HepG2 (cell line): ENCODE measurements at regions not wholly inside any gene's neighbourhood (a gene's known extent, or its start where the extent isn't known, plus 50 kb on each side); places are given as distances from the start of the nearest gene placed in this dataset.

Source experiments
- ATAC-seq: fragments of 200-7000 bp; cut with Tn5 transposase; 3 replicates; pipeline ENCODE4 v1.9.1; 2020; ENCODE audit warnings: mild to moderate bottlenecking, moderate library complexity
- BruUV-seq: library from RNA; stranded (reverse); fragments of 400-500 nt; replicated peaks from 2 replicates; lab custom pipeline; 2021; lab: Mats Ljungman, UMichigan
- CTCF ChIA-PET: fragments of 300-600 bp; formaldehyde crosslinking; extraction: SDS; loops from one replicate; lab custom pipeline; 2021; ENCODE audit warnings: low total read pairs, inconsistent platforms, low intra/inter-chr PET ratio; lab: Yijun Ruan, JAX
- POLR2A ChIA-PET: fragments of 350-600 bp; sonication (Branson Sonifier 250); formaldehyde crosslinking; loops from one replicate; lab custom pipeline; 2020; ENCODE audit warnings: antibody characterized with exemption, inconsistent platforms; lab: Yijun Ruan, JAX
- DNase-seq: peaks from one replicate; pipeline ENCODE4 v3.0.0-alpha.2; 2015; ENCODE audit warnings: low spot score
- FAIRE-seq: peaks from 3 replicates; lab custom pipeline; 2011; peaks lifted over from hg19 to GRCh38; lab: Jason Lieb, UNC
- H2AFZ ChIP-seq: one replicate; pipeline ENCODE4 v1.6.1; 2011; ENCODE audit warnings: low read length, inconsistent platforms
- H3K27ac ChIP-seq: fragments of 300-600 bp; 3 replicates; pipeline ENCODE4 v1.8.0; 2011; ENCODE audit warnings: mixed run types, mild to moderate bottlenecking, mixed read lengths, low read length, inconsistent platforms; ENCODE audit not compliant: insufficient read depth; ENCODE audit errors: extremely low read length
- H3K27me3 ChIP-seq, 2 experiments: fragments of 200-600 bp in 1 of 2; 2 replicates in 1 of 2; 3 replicates in 1 of 2; pipeline versions ENCODE4 v1.6.0 to v1.8.0; 2011; ENCODE audit warnings: low read length in 2 of 2, mild to moderate bottlenecking in 2 of 2, moderate library complexity in 2 of 2, inconsistent platforms in 1 of 2; ENCODE audit not compliant: insufficient read depth in 2 of 2, control insufficient read depth in 1 of 2
- H3K36me3 ChIP-seq, 2 experiments: fragments of 200-600 bp in 1 of 2; replicated peaks in 1 of 2; 2 replicates in 1 of 2; 3 replicates in 1 of 2; pipeline versions ENCODE4 v1.5.1 to v1.8.0; 2011; ENCODE audit warnings: low read length in 2 of 2, inconsistent platforms in 1 of 2; ENCODE audit not compliant: insufficient read depth in 2 of 2, control insufficient read depth in 1 of 2
- H3K4me1 ChIP-seq: 2 replicates; pipeline ENCODE4 v1.5.1; 2012; ENCODE audit warnings: low read length, inconsistent platforms; ENCODE audit not compliant: insufficient read depth
- H3K4me2 ChIP-seq: 2 replicates; pipeline ENCODE4 v1.6.0; 2011; ENCODE audit warnings: low read depth, low read length, inconsistent platforms
- H3K4me3 ChIP-seq, 3 experiments: fragments of 200-600 bp in 1 of 3; sonication (generic), shearing (Covaris generic) in 1 of 3; replicated peaks in 1 of 3; 2 replicates each; pipeline ENCODE4 v1.5.1; 2011 to 2016; ENCODE audit warnings: low read length in 3 of 3, inconsistent platforms in 2 of 3, low read depth in 2 of 3, mild to moderate bottlenecking in 2 of 3, control low read depth in 1 of 3, mixed read lengths in 1 of 3; ENCODE audit not compliant: insufficient read depth in 1 of 3
- H3K79me2 ChIP-seq: one replicate; pipeline ENCODE4 v1.6.1; 2011; ENCODE audit warnings: low read length, inconsistent platforms; ENCODE audit not compliant: insufficient read depth
- H3K9ac ChIP-seq: 2 replicates; pipeline ENCODE4 v1.6.0; 2011; ENCODE audit warnings: mild to moderate bottlenecking, low read depth, low read length, inconsistent platforms; ENCODE audit not compliant: insufficient read depth
- H3K9me3 ChIP-seq: 2 replicates; pipeline ENCODE4 v1.5.1; 2012; ENCODE audit warnings: mild to moderate bottlenecking, low read length
- H4K20me1 ChIP-seq: 2 replicates; pipeline ENCODE4 v1.6.0; 2011; ENCODE audit warnings: inconsistent platforms, mild to moderate bottlenecking, low read length, moderate library complexity; ENCODE audit not compliant: insufficient read depth
- ARID2 ChIP-seq: sonication (generic); formaldehyde crosslinking; IDR thresholded peaks from 2 replicates; pipeline ENCODE4 v1.8.1; 2022; ENCODE audit warnings: mild to moderate bottlenecking, missing genetic modification reagents, borderline replicate concordance
- ARID3A ChIP-seq: IDR thresholded peaks from 2 replicates; pipeline ENCODE4 v1.6.1; 2012; ENCODE audit warnings: low read depth, low read length, improper control_type of control experiment
- BCL3 ChIP-seq: sonication (generic); formaldehyde crosslinking; IDR thresholded peaks from 2 replicates; pipeline ENCODE4 v1.5.1; 2020; ENCODE audit warnings: mild to moderate bottlenecking, missing genetic modification reagents, moderate library complexity
- CBX2 ChIP-seq, 2 experiments: fragments of 200-600 bp in 1 of 2; sonication (generic); formaldehyde crosslinking in 1 of 2; IDR thresholded peaks; 2 replicates each; pipeline versions ENCODE4 v1.7.0 to v1.8.1; 2018 to 2022; ENCODE audit warnings: low read depth in 2 of 2, low read length in 1 of 2, mild to moderate bottlenecking in 1 of 2, missing genetic modification reagents in 1 of 2
- GMEB1 ChIP-seq: sonication (generic); formaldehyde crosslinking; IDR thresholded peaks from 2 replicates; pipeline ENCODE4 v1.5.1; 2020; ENCODE audit warnings: missing genetic modification reagents, mild to moderate bottlenecking, borderline replicate concordance
- HOXA5 ChIP-seq: sonication (generic); formaldehyde crosslinking; IDR thresholded peaks from 2 replicates; pipeline ENCODE4 v1.4.0; 2020; ENCODE audit warnings: missing genetic modification reagents
- PRPF4 ChIP-seq: fragments of 200-400 bp; formaldehyde crosslinking; IDR thresholded peaks from 2 replicates; pipeline ENCODE4 v1.6.1; 2016; ENCODE audit warnings: low read length, low read depth; ENCODE audit not compliant: poor library complexity, severe bottlenecking
- SOX5 ChIP-seq: IDR thresholded peaks from 2 replicates; pipeline ENCODE4 v1.6.1; 2016; ENCODE audit warnings: borderline replicate concordance
- TOE1 ChIP-seq: sonication (generic); formaldehyde crosslinking; IDR thresholded peaks from 2 replicates; pipeline ENCODE4 v1.4.0; 2020; ENCODE audit warnings: mild to moderate bottlenecking, missing genetic modification reagents
- ZNF549 ChIP-seq: sonication (generic); formaldehyde crosslinking; IDR thresholded peaks from 2 replicates; pipeline ENCODE4 v1.5.0; 2020; ENCODE audit warnings: missing genetic modification reagents
- ZNF562 ChIP-seq: sonication (generic); formaldehyde crosslinking; IDR thresholded peaks from 2 replicates; pipeline ENCODE4 v1.8.0; 2022; ENCODE audit warnings: missing genetic modification reagents, borderline replicate concordance
- WGBS: methylation state at CpG from one replicate; pipeline ENCODE4 v1.1.6; 2017; ENCODE audit warnings: low lambda C conversion rate; 5-methylcytosine and 5-hydroxymethylcytosine counted together
- in situ Hi-C: cut with HindIII; loops from 2 replicates; pipeline ENCODE4 v1.10.0; 2017; ENCODE audit warnings: low pct_unique_long_range_greater_than_20kb; ENCODE audit not compliant: extremely low pct_ligation_motif_present
- intact Hi-C: fragments of 100-400 bp; cut with micrococcal nuclease; formaldehyde crosslinking; loops from one replicate; pipeline ENCODE4 v1.10.0; 2022; ENCODE audit not compliant: unreplicated experiment

GRCh38 chr1:10861822-10862221, 65.4 kb upstream of the CASZ1 start:
- H3K4me2 ChIP-seq: no peak overlapping the region

More at GRCh38 chr1:10861822-10862221, 65.4 kb upstream of the CASZ1 start:
- no peak overlapping the region for H3K4me3 ChIP-seq
- intact Hi-C loops (loop anchor here (10.0 kb wide), 1 partner anchor 103 kb away; no protein-coding TSS in a partner anchor), in situ Hi-C loops (loop anchor here (10.0 kb wide), 1 partner anchor 167 kb away; no protein-coding TSS in a partner anchor)
- FAIRE-seq (no peak), DNase-seq (no peak), ATAC-seq (peak; percentile 14; the same call in 1 of the 3 replicates)
- POLR2A ChIA-PET: no interaction called here
- no peaks in the 10 kb centered on the region for H4K20me1 ChIP-seq
- peaks cover 9 to 73% of the 10 kb centered on the region in 2 experiments for H3K27me3 ChIP-seq
- TF ChIP-seq BCL3 (no peak), HOXA5 (no peak), ARID2 (CRISPR knock-in tag) (no peak), ZNF549 (CRISPR knock-in tag) (no peak), ZNF562 (no peak), SOX5 (CRISPR knock-in tag) (no peak), GMEB1 (no peak), CBX2 (IDR thresholded peaks at IDR 0.05; ENCODE audit: low read depth, low read length) (no peak), CBX2 (CRISPR knock-in tag; IDR thresholded peaks at IDR 0.05; ENCODE audit: low read depth) (no peak), ARID3A (no peak), TOE1 (no peak), PRPF4 (no peak)
- CTCF ChIA-PET: no interaction called here
- no peak overlapping the region for H2AFZ ChIP-seq
- H3K36me3 ChIP-seq: no peaks in the 10 kb centered on the region
- no peak overlapping the region for H3K9ac ChIP-seq
- no peaks in the 10 kb centered on the region for H3K79me2 ChIP-seq
- H3K27ac ChIP-seq: no peak overlapping the region
- BruUV-seq: no TSS peak
- WGBS: 17% methylated on average over 4 of the region's 5 CpGs
- no peaks in the 10 kb centered on the region for H3K9me3 ChIP-seq
- peaks cover 17% of the 10 kb centered on the region for H3K4me1 ChIP-seq
